Activated naive CD4-positive, alpha-beta T cell treated with anti-CD3 and anti-CD28 coated beads for 36 hours (primary cell): ENCODE measurements at regions not wholly inside any gene's neighbourhood (a gene's known extent, or its start where the extent isn't known, plus 50 kb on each side); places are given as distances from the start of the nearest gene placed in this dataset.
"Not testable (repeated sequence)": the region's sequence is repeated elsewhere in the genome, so short reads cannot be mapped to it uniquely, and the experiment has no call there.

Experiments
- CTCF ChIA-PET: fragments of 350-600 bp; sonication (Branson Sonifier 250); formaldehyde crosslinking; loops from one replicate; lab custom pipeline; 2021; ENCODE audit warnings: antibody characterized with exemption; lab: Charles Lee
- DNase-seq: peaks from one replicate; pipeline ENCODE4 v3.0.0-alpha.2; 2020
- H3K27ac Mint-ChIP-seq: one replicate; pipeline ENCODE4 v1.8.0; 2021; ENCODE audit warnings: mild to moderate bottlenecking, mixed read lengths
- H3K27me3 Mint-ChIP-seq: one replicate; pipeline ENCODE4 v1.8.0; 2021; ENCODE audit warnings: low read depth, mixed read lengths
- H3K36me3 Mint-ChIP-seq: one replicate; pipeline ENCODE4 v1.8.0; 2021; ENCODE audit warnings: low read depth, mixed read lengths
- H3K4me1 Mint-ChIP-seq: one replicate; pipeline ENCODE4 v1.8.0; 2021; ENCODE audit warnings: low read depth, mixed read lengths
- H3K4me3 Mint-ChIP-seq: one replicate; pipeline ENCODE4 v1.8.0; 2021; ENCODE audit warnings: mild to moderate bottlenecking, moderate library complexity, mixed read lengths
- H3K9me3 Mint-ChIP-seq: one replicate; pipeline ENCODE4 v1.8.0; 2021; ENCODE audit warnings: mixed read lengths
- intact Hi-C: fragments of 100-400 bp; cut with micrococcal nuclease; formaldehyde crosslinking; loops from one replicate; pipeline ENCODE4 v1.15.1; 2023

DNA sequence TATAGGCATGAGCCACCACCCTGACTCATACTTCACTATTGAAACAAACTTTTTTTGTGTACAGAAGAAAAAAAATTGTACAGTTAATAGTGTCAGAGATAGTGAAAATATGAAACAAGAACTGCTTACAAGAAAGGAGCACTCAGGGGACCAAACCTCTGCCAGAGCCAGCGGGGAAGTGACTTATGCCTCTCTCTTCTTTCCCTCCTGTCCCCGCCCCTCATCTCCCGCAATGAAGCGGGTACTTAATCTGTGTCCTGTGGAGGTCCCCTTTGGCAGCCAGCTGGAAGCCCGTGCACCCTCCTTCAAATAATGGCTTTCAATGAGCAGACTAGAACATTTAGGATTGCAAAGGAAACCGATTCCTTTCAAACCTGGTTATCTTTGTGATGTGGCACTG, 51.5 kb downstream of the PPIAL4A start:
- H3K27ac Mint-ChIP-seq, result peak overlapping the region; percentile 99
- intact Hi-C loops, result loop anchor here (10.0 kb wide), 1 partner anchor 86 kb away; no protein-coding TSS in a partner anchor
- peaks cover 21% of the 10 kb centered on the region for H3K4me1 Mint-ChIP-seq
- CTCF ChIA-PET, H3K27me3 Mint-ChIP-seq, H3K9me3 Mint-ChIP-seq, H3K36me3 Mint-ChIP-seq: not testable (repeated sequence)
- peak overlapping the region; percentile 74 for H3K4me3 Mint-ChIP-seq
- peak; percentile 63 for DNase-seq

DNA sequence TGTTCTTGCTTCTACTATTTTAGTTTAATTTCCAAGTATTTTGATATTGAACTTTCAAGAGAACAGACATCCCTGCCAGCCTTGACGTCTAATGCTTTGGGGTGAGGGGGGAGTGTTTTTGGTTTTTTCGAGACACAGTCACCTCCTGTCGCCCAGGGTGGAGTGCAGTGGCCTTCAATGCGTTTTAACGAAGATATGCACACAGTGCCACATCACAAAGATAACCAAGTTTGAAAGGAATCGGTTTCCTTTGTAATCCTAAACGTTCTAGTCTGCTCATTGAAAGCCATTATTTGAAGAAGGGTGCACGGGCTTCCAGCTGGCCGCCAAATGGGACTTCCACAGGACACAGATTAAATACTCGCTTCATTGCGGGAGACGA, 52.3 kb downstream of the PPIAL4A start:
- DNase-seq, H3K9me3 Mint-ChIP-seq, H3K27me3 Mint-ChIP-seq, CTCF ChIA-PET, H3K36me3 Mint-ChIP-seq: not testable (repeated sequence)
- peak overlapping the region; percentile 89 for H3K4me3 Mint-ChIP-seq
- peaks cover 22% of the 10 kb centered on the region for H3K4me1 Mint-ChIP-seq
- peak overlapping the region; percentile 99 for H3K27ac Mint-ChIP-seq
- intact Hi-C loops, result loop anchor here (10.0 kb wide), 1 partner anchor 87 kb away; no protein-coding TSS in a partner anchor

- CTCF ChIA-PET, result interaction anchor here (0.6 kb wide), 1 partner anchor 91 kb away, joined by 3 read pairs; no protein-coding TSS in a partner anchor
- not testable (repeated sequence) for H3K27me3 Mint-ChIP-seq, H3K36me3 Mint-ChIP-seq, H3K9me3 Mint-ChIP-seq
- H3K27ac Mint-ChIP-seq, result peak overlapping the region; percentile 99
- H3K4me1 Mint-ChIP-seq, result peaks cover 25% of the 10 kb centered on the region
- DNase-seq, result peak; percentile 89
- intact Hi-C loops, result loop anchor here (10.0 kb wide), 1 partner anchor 88 kb away; no protein-coding TSS in a partner anchor
- H3K4me3 Mint-ChIP-seq, result peak overlapping the region; percentile 89
These were observed 52.8 kb downstream of the PPIAL4A start for GRCh38 chr1:120942218-120942944.

DNA sequence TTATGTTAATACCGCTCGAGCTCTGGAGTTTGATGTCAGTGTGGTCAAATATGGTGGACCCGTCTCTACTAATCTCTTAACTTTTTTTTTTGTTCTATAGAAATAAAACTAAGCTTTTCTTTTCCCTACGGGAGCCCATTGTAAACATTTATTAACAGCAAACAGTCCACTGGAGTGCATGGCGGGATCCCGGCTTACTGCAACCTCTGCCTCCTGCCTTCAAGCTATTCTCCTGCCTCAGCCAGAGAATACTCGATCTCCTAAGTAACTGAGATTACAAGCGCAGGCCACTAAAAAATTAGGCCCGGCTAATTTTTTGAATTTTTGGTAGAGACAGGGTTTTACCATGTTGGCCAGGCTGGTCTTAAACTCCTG, 53.4 kb downstream of the PPIAL4A start:
- H3K27me3 Mint-ChIP-seq, DNase-seq, H3K36me3 Mint-ChIP-seq, H3K9me3 Mint-ChIP-seq: not testable (repeated sequence)
- CTCF ChIA-PET, result interaction anchor here (0.6 kb wide), 1 partner anchor 92 kb away, joined by 3 read pairs; no protein-coding TSS in a partner anchor
- peaks cover 25% of the 10 kb centered on the region for H3K4me1 Mint-ChIP-seq
- peak overlapping the region; percentile 99 for H3K27ac Mint-ChIP-seq
- intact Hi-C loops, result loop anchor here (10.0 kb wide), 1 partner anchor 88 kb away; no protein-coding TSS in a partner anchor
- peak overlapping the region; percentile 89 for H3K4me3 Mint-ChIP-seq

GRCh38 chr1:120944691-120945090, 55.1 kb downstream of the PPIAL4A start:
- H3K27ac Mint-ChIP-seq, H3K4me3 Mint-ChIP-seq, H3K36me3 Mint-ChIP-seq, H3K27me3 Mint-ChIP-seq, H3K9me3 Mint-ChIP-seq, DNase-seq, CTCF ChIA-PET: not testable (repeated sequence)
- H3K4me1 Mint-ChIP-seq, result peaks cover 19% of the 10 kb centered on the region
- intact Hi-C loops, result loop anchor here (10.0 kb wide), 1 partner anchor 90 kb away; no protein-coding TSS in a partner anchor

GRCh38 chr1:120945122-120945521, 55.6 kb downstream of the PPIAL4A start:
- CTCF ChIA-PET, H3K36me3 Mint-ChIP-seq, H3K9me3 Mint-ChIP-seq, H3K4me3 Mint-ChIP-seq, H3K27me3 Mint-ChIP-seq, H3K27ac Mint-ChIP-seq, DNase-seq: not testable (repeated sequence)
- intact Hi-C loops, result loop anchor here (10.0 kb wide), 1 partner anchor 90 kb away; no protein-coding TSS in a partner anchor
- peaks cover 18% of the 10 kb centered on the region for H3K4me1 Mint-ChIP-seq

- H3K4me3 Mint-ChIP-seq, DNase-seq, CTCF ChIA-PET, H3K36me3 Mint-ChIP-seq, H3K27ac Mint-ChIP-seq, H3K27me3 Mint-ChIP-seq, H3K9me3 Mint-ChIP-seq: not testable (repeated sequence)
- H3K4me1 Mint-ChIP-seq, result peaks cover 15% of the 10 kb centered on the region
- intact Hi-C loops, result loop anchor here (10.0 kb wide), 1 partner anchor 92 kb away; no protein-coding TSS in a partner anchor
These were observed 57.5 kb downstream of the PPIAL4A start for GRCh38 chr1:120947114-120947513.

GRCh38 chr1:120949724-120950123, 60.2 kb downstream of the PPIAL4A start:
- H3K27me3 Mint-ChIP-seq, CTCF ChIA-PET, H3K9me3 Mint-ChIP-seq, DNase-seq, H3K4me1 Mint-ChIP-seq, H3K36me3 Mint-ChIP-seq, H3K4me3 Mint-ChIP-seq, H3K27ac Mint-ChIP-seq: not testable (repeated sequence)
- intact Hi-C loops, result loop anchor here (10.0 kb wide), 1 partner anchor 95 kb away; no protein-coding TSS in a partner anchor

DNA sequence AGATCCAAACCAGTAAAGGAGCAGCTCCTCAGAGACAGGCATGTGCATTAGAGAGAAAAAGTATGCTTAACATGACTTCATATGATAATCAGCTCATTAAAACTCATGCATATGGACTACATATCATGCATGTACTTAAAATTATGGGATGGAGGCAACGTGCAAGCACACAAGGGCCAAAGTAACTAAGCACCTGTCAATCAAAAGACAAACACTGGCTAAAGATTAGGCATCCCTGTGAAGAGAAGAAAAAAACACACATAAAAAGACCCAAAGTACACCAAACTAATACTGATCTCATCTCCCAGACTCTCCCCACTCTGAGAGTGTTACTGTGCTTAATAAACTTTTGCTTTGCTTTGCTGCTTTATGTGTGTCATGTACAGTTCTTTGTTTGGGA, 61.1 kb downstream of the PPIAL4A start:
- intact Hi-C loops, H3K27ac Mint-ChIP-seq, CTCF ChIA-PET: not testable (repeated sequence)

DNA sequence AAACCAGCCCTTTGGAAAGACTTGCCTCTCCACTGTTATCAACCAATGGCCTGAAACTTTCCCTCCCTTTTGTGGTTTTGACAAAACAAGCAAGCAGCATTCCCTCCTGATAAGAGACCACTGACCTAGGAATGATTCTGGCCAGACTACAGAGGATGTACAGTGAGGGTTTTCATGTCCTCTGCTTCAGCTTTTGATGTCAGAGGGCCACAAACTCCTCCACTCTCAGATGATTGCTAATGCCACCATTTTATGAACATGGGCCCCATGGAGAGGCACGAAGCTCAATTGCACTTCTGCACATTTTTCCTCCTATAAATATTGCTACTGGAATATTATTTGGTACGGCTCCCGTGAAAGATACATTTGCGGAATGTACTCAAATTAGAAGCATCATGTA, 61.5 kb downstream of the PPIAL4A start:
- intact Hi-C loops, H3K27ac Mint-ChIP-seq, CTCF ChIA-PET, DNase-seq, H3K27me3 Mint-ChIP-seq, H3K36me3 Mint-ChIP-seq, H3K4me1 Mint-ChIP-seq, H3K4me3 Mint-ChIP-seq, H3K9me3 Mint-ChIP-seq: not testable (repeated sequence)

More for the DNA sequence above, 61.1 kb downstream of the PPIAL4A start:
- not testable (repeated sequence) for H3K4me1 Mint-ChIP-seq, DNase-seq, H3K36me3 Mint-ChIP-seq, H3K4me3 Mint-ChIP-seq, H3K9me3 Mint-ChIP-seq, H3K27me3 Mint-ChIP-seq

DNA sequence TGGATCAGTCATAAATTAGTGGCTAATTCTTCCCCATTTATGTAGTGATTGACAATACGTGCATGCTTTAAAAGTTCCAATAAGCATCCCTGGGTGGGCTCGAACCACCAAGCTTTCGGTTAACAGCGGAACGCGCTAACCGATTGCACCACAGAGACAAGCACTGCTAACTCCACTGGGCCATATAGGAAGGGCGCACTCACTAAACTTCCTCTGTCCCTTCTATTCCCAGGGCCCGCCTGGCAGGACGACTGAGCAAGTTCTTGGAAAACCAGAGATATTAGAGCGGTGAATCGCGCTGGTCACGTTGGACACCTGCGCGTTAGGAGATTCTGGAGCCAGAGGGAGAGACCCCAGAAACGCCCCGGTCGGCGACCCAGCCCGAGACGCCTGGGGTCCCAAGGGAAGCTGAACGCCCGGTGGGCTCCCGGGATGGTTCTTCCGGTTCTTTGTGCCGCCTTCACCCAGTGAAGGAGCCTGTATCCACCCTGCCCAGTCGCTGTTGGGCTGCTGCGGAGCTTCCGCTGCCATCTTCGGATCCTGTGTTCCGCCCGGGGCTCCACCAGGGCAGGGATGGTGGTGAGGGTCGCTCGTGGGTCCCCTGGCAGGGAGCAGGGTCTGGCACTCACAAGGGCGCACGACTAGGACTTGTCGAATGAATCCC, 62.8 kb downstream of the PPIAL4A start:
- H3K9me3 Mint-ChIP-seq, H3K4me3 Mint-ChIP-seq, H3K4me1 Mint-ChIP-seq, H3K36me3 Mint-ChIP-seq, intact Hi-C loops, H3K27me3 Mint-ChIP-seq, DNase-seq, CTCF ChIA-PET, H3K27ac Mint-ChIP-seq: not testable (repeated sequence)

GRCh38 chr1:120952871-120953265, 63.3 kb downstream of the PPIAL4A start:
- CTCF ChIA-PET, H3K36me3 Mint-ChIP-seq, intact Hi-C loops: not testable (repeated sequence)

More at GRCh38 chr1:120952871-120953265, 63.3 kb downstream of the PPIAL4A start:
- not testable (repeated sequence) for H3K4me1 Mint-ChIP-seq, H3K9me3 Mint-ChIP-seq, H3K27me3 Mint-ChIP-seq, H3K4me3 Mint-ChIP-seq, DNase-seq, H3K27ac Mint-ChIP-seq
